Kidney (tissue), 13 donors: ENCODE measurements at regions not wholly inside any gene's neighbourhood (a gene's known extent, or its start where the extent isn't known, plus 50 kb on each side); places are given as distances from the start of the nearest gene placed in this dataset.

Experiments used
- DNase-seq, 5 donors: peaks; one replicate each; pipeline ENCODE4 v3.0.0-alpha.2; 2013 to 2020
- FAIRE-seq: peaks from 2 replicates; lab custom pipeline; 2012; peaks lifted over from hg19 to GRCh38; lab: Jason Lieb, UNC
- H3K27ac ChIP-seq, 2 donors: one replicate each; pipeline ENCODE4 v1.7.0; 2013; ENCODE audit warnings: low read depth in 2 of 2, low read length in 2 of 2, inconsistent platforms in 1 of 2
- H3K27me3 ChIP-seq: one replicate; pipeline ENCODE4 v1.7.1; 2013; ENCODE audit warnings: low read length, inconsistent platforms; ENCODE audit not compliant: control insufficient read depth, insufficient read depth
- H3K36me3 ChIP-seq, 3 donors: one replicate each; pipeline versions ENCODE4 v1.7.0 to v1.7.1; 2013; ENCODE audit warnings: low read length in 3 of 3, control low read depth in 1 of 3, inconsistent platforms in 1 of 3; ENCODE audit not compliant: insufficient read depth in 3 of 3, control insufficient read depth in 2 of 3
- H3K4me1 ChIP-seq, 3 donors: one replicate each; pipeline versions ENCODE4 v1.7.0 to v1.7.1; 2013; ENCODE audit warnings: low read length in 3 of 3, inconsistent platforms in 1 of 3, low read depth in 1 of 3; ENCODE audit not compliant: control insufficient read depth in 2 of 3, insufficient read depth in 2 of 3
- H3K4me3 ChIP-seq, 3 donors: one replicate each; pipeline versions ENCODE4 v1.7.0 to v1.8.1; 2013; ENCODE audit warnings: low read length in 3 of 3, control low read depth in 1 of 3, inconsistent platforms in 1 of 3
- H3K9ac ChIP-seq, 3 donors: one replicate each; pipeline versions ENCODE4 v1.7.0 to v1.7.1; 2013; ENCODE audit warnings: low read length in 3 of 3, control low read depth in 1 of 3, inconsistent platforms in 1 of 3
- H3K9me3 ChIP-seq, 3 donors: one replicate each; pipeline versions ENCODE4 v1.7.0 to v1.7.1; 2013; ENCODE audit warnings: low read length in 3 of 3, control low read depth in 1 of 3, inconsistent platforms in 1 of 3; ENCODE audit not compliant: control insufficient read depth in 2 of 3, insufficient read depth in 1 of 3
- CTCF ChIP-seq: IDR thresholded peaks from 3 replicates; pipeline ENCODE4 v1.5.1; 2012; ENCODE audit warnings: mild to moderate bottlenecking, moderate library complexity, borderline replicate concordance; ENCODE audit not compliant: insufficient read depth; ENCODE audit errors: extremely low read depth
- intact Hi-C: fragments of 100-400 bp; cut with DNase I; formaldehyde crosslinking; loops from one replicate; pipeline ENCODE4 v1.11.1; 2022
- donor health status: control.
- donor health status: control.
- donor health status: control.
- donor health status: control.
- donor health status: control.
- donor health status: DM: yes; HTN: yes; CAD: no.
- donor health status: Normal renal cell carcinoma (clear cell type).

- H3K36me3 ChIP-seq: no peaks in the 10 kb centered on the region
- no peaks in the 10 kb centered on the region for H3K4me1 ChIP-seq
- TF ChIP-seq CTCF: no peak
- no peak overlapping the region for H3K27ac ChIP-seq
- intact Hi-C loops: no loop called here
- no peak overlapping the region for H3K9ac ChIP-seq
- H3K4me3 ChIP-seq: no peak overlapping the region
- FAIRE-seq (no peak), DNase-seq (peak in 4 of 5 donors; percentile 45 to 62 (median 54))
- H3K9me3 ChIP-seq: no peaks in the 10 kb centered on the region
- H3K27me3 ChIP-seq: peaks cover 2% of the 10 kb centered on the region
These were observed 269.0 kb downstream of the ABCC12 start for GRCh38 chr16:47886631-47887415.

- no peak for DNase-seq
- Histone ChIP-seq H3K4me3 (no peak overlapping the region), H3K9ac (no peak overlapping the region), H3K27me3 (peaks cover 2% of the 10 kb centered on the region), H3K36me3 (no peaks in the 10 kb centered on the region), H3K27ac (no peak overlapping the region), H3K9me3 (no peaks in the 10 kb centered on the region), H3K4me1 (no peaks in the 10 kb centered on the region)
- intact Hi-C loops: no loop called here
- no peak for FAIRE-seq
- TF ChIP-seq CTCF: no peak
These were observed 269.7 kb downstream of the ABCC12 start for GRCh38 chr16:47886139-47886538.

GRCh38 chr16:47885489-47885888, 270.3 kb downstream of the ABCC12 start:
- no peak for TF ChIP-seq CTCF
- no peak overlapping the region for H3K27ac ChIP-seq
- peaks cover 2% of the 10 kb centered on the region for H3K27me3 ChIP-seq
- no peaks in the 10 kb centered on the region for H3K9me3 ChIP-seq
- DNase-seq (no peak), FAIRE-seq (no peak)
- no peak overlapping the region for H3K4me3 ChIP-seq
- H3K4me1 ChIP-seq: no peaks in the 10 kb centered on the region
- no peaks in the 10 kb centered on the region for H3K36me3 ChIP-seq
- intact Hi-C loops: no loop called here
- no peak overlapping the region for H3K9ac ChIP-seq
